ENCODE measurements at regions not wholly inside any gene's neighbourhood (a gene's known extent, or its start where the extent isn't known, plus 50 kb on each side); places are given as distances from the start of the nearest gene placed in this dataset.

GRCh38 chr1:181990728-181991127 is 70.8 kb downstream of the ZNF648 start:
- no CpG with 5 or more reads among the region's 2 CpGs for WGBS (ENCODE audit: extremely low coverage, insufficient read length, low lambda C conversion rate)
- Mint-ChIP-seq H3K4me3 (no peak overlapping the region), H3K27ac (no peak overlapping the region)

More at GRCh38 chr1:181990728-181991127, 70.8 kb downstream of the ZNF648 start:
- H3K4ac ChIP-seq (ENCODE audit: low read depth, low read length): no peak overlapping the region
- H3K27me3 Mint-ChIP-seq (ENCODE audit: low read depth): no peaks in the 10 kb centered on the region; the same call in 1 of the 2 replicates
- no peak overlapping the region for H2BK20ac ChIP-seq (ENCODE audit: low read depth, low read length, poor library complexity, severe bottlenecking)
- H2BK5ac ChIP-seq (ENCODE audit: insufficient read length, low read length): no peak overlapping the region
- no peaks in the 10 kb centered on the region for H3K79me2 ChIP-seq (ENCODE audit: insufficient read depth, low read length)
- H3K9me3 ChIP-seq (ENCODE audit: control insufficient read depth, low read depth, low read length): no peaks in the 10 kb centered on the region
- no peak overlapping the region for H3K4me2 ChIP-seq (ENCODE audit: insufficient read depth, insufficient read length, low read length)
- H4K20me1 ChIP-seq (ENCODE audit: control insufficient read depth, insufficient read depth, insufficient read length): no peaks in the 10 kb centered on the region
- H4K91ac ChIP-seq (ENCODE audit: insufficient read length, low read depth, low read length): no peak overlapping the region
- no peak overlapping the region for H3K56ac ChIP-seq (ENCODE audit: insufficient read length, low read depth, low read length)
- no peak overlapping the region for H2AFZ ChIP-seq (ENCODE audit: low read length)
- no peak overlapping the region for H4K5ac ChIP-seq (ENCODE audit: insufficient read length, low read depth, low read length)
- H2BK120ac ChIP-seq (ENCODE audit: low read depth, low read length, poor library complexity, severe bottlenecking): no peak overlapping the region
- H3K27ac ChIP-seq (ENCODE audit: insufficient read length, low read depth, low read length): no peak overlapping the region
- no peak overlapping the region for H3K23ac ChIP-seq (ENCODE audit: insufficient read length, low read depth, low read length)
- H3K4me1 ChIP-seq (ENCODE audit: insufficient read depth, low read length): no peaks in the 10 kb centered on the region; the same call in 1 of the 2 replicates
- peaks cover 22 to 24% of the 10 kb centered on the region in 2 experiments for H3K4me1 Mint-ChIP-seq
- no peaks in the 10 kb centered on the region for H3K23me2 ChIP-seq (ENCODE audit: insufficient read length, low read depth, low read length, poor library complexity, severe bottlenecking)
- no peak overlapping the region for H2BK12ac ChIP-seq (ENCODE audit: insufficient read length, low read depth, low read length)
- no peaks in the 10 kb centered on the region for H3K9me3 Mint-ChIP-seq
- H3K14ac ChIP-seq (ENCODE audit: insufficient read depth, low read length): no peak overlapping the region
- no peak overlapping the region for H4K8ac ChIP-seq (replicated peaks; ENCODE audit: insufficient read length, low read depth, low read length)
- no peak for TF ChIP-seq CTCF (conservative IDR thresholded peaks at IDR 0.05)
- 0 out of 2 replicates have a peak, but pooled peaks cover 1% of the 10 kb centered on the region for H3K27me3 ChIP-seq (ENCODE audit: insufficient read depth, low read length)
- no peak overlapping the region for H3K18ac ChIP-seq (ENCODE audit: insufficient read length, low read depth, low read length)
- H3K36me3 Mint-ChIP-seq (ENCODE audit: insufficient read depth in 1 of 3, low read depth in 3 of 3): no peaks in the 10 kb centered on the region
- H2AK5ac ChIP-seq (ENCODE audit: insufficient read length, low read length): no peak overlapping the region
- H2BK15ac ChIP-seq (ENCODE audit: low read depth, low read length): no peak overlapping the region
- H3T11ph ChIP-seq (ENCODE audit: low read length): no peak overlapping the region
- no peak for DNase-seq
- H3K9ac ChIP-seq (ENCODE audit: extremely low read depth, insufficient read length, low read length): no peak overlapping the region
- no peaks in the 10 kb centered on the region for H3K79me1 ChIP-seq (ENCODE audit: insufficient read depth, low read depth, low read length, poor library complexity, severe bottlenecking)
